H1 (cell line): ENCODE measurements at regions not wholly inside any gene's neighbourhood (a gene's known extent, or its start where the extent isn't known, plus 50 kb on each side); places are given as distances from the start of the nearest gene placed in this dataset.

Experiments
- CHD1 ChIP-seq: IDR thresholded peaks from 2 replicates; pipeline ENCODE4 v1.6.1; 2012; ENCODE audit warnings: low read depth, low read length, improper control_type of control experiment
- EP300 ChIP-seq, 2 experiments: IDR thresholded peaks; 1 replicate in 1 of 2; 2 replicates in 1 of 2; pipeline ENCODE4 v1.6.1; 2011 to 2012; ENCODE audit warnings: low read depth in 2 of 2, low read length in 2 of 2, mild to moderate bottlenecking in 2 of 2, borderline replicate concordance in 1 of 2, inconsistent platforms in 1 of 2, moderate library complexity in 1 of 2
- KDM1A ChIP-seq: fragments of 200-600, 300-600 bp; sonication (generic); IDR thresholded peaks from 2 replicates; pipeline ENCODE4 v1.7.1; 2016; ENCODE audit warnings: mild to moderate bottlenecking, low read length, borderline replicate concordance
- KDM4A ChIP-seq: IDR thresholded peaks from one replicate; pipeline ENCODE4 v1.7.1; 2012; ENCODE audit warnings: low read depth, mild to moderate bottlenecking, moderate library complexity, low read length, inconsistent platforms; ENCODE audit not compliant: severe bottlenecking
- MAFK ChIP-seq: IDR thresholded peaks from 2 replicates; pipeline ENCODE4 v1.6.1; 2012; ENCODE audit warnings: low read depth, mild to moderate bottlenecking, improper control_type of control experiment, low read length
- RFX5 ChIP-seq: IDR thresholded peaks from 2 replicates; pipeline ENCODE4 v1.6.1; 2011; ENCODE audit warnings: low read depth, low read length, improper control_type of control experiment, borderline replicate concordance
- TBP ChIP-seq: IDR thresholded peaks from 2 replicates; pipeline ENCODE4 v1.6.1; 2011; ENCODE audit warnings: low read depth, low read length, improper control_type of control experiment

DNA sequence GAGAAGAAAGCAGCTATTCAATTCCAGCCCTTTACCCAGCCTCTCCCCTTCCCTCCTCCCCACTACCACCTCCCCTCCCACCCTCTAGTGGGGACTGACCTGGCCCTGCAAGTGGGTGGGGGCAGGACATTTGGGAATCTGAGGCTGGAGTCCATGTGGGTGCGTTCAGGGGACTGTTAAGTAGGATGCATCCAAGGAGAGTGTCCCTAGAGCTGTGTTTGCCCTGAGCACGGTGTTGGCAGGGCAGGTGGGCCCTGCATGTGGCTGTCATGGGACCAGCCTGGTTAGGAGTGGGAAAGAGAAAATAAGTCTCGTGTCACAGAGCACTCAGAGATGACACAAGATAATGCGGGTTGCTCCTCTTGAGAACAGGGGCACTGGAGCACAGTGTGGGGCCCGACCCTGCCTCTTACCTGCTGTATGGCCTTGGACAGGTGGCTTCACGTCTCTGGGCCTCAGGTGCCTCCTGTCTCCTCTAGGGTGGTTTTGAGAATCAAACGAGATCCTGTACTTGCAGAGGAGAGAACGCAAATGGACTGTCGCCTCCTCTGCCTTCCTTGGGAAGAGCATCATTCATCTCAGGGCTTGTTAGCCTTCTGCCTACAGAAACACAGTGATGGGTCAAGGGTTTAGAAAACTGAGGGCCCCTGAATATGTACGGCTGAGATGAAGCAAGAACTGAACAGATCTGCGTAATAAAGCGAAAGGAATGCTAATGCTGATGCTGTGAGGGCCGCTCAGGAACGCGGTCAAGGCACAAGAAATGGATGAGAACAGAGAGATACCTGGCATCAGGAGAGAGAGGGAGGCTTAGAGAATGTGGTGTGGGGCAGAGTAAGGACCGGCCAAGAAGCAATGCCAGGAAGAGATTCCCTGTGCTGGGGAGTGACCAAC, 187.7 kb upstream of the HAAO start (continued):
- TF ChIP-seq KDM1A: no peak
- no peak for TF ChIP-seq MAFK
- TF ChIP-seq EP300 (IDR thresholded peaks at IDR 0.05; ENCODE audit: borderline replicate concordance in 1 of 2, low read depth in 2 of 2, low read length in 2 of 2): no peak
- no peak for TF ChIP-seq RFX5
- no peak for TF ChIP-seq KDM4A
- TF ChIP-seq CHD1: no peak
- no peak for TF ChIP-seq TBP
